ENCODE measurements at regions not wholly inside any gene's neighbourhood (a gene's known extent, or its start where the extent isn't known, plus 50 kb on each side); places are given as distances from the start of the nearest gene placed in this dataset.
"Not testable (repeated sequence)": the region's sequence is repeated elsewhere in the genome, so short reads cannot be mapped to it uniquely, and the experiment has no call there.

GRCh38 chr7:132019703-132020102, 463.3 kb upstream of the PODXL start:
- no peaks in the 10 kb centered on the region for H3K4me1 Mint-ChIP-seq
- H3K4me3 Mint-ChIP-seq: no peak overlapping the region
- intact Hi-C loops (cut with micrococcal nuclease): no loop called here
- no peaks in the 10 kb centered on the region for H3K27me3 Mint-ChIP-seq
- no peaks in the 10 kb centered on the region for H3K36me3 Mint-ChIP-seq (ENCODE audit: low read depth)
- no peaks in the 10 kb centered on the region for H3K9me3 Mint-ChIP-seq
- DNase-seq: no peak
- H3K27ac Mint-ChIP-seq: no peak overlapping the region

- Mint-ChIP-seq H3K27ac (no peak overlapping the region), H3K9me3 (no peaks in the 10 kb centered on the region), H3K4me3 (no peak overlapping the region), H3K36me3 (ENCODE audit: low read depth) (no peaks in the 10 kb centered on the region), H3K27me3 (peaks cover 4% of the 10 kb centered on the region), H3K4me1 (no peaks in the 10 kb centered on the region)
- no peak for DNase-seq
- intact Hi-C loops (cut with micrococcal nuclease): no loop called here
These were observed 453.4 kb upstream of the PODXL start for GRCh38 chr7:132009778-132010177.

GRCh38 chr7:132004529-132004928, 448.1 kb upstream of the PODXL start:
- Mint-ChIP-seq H3K36me3 (ENCODE audit: low read depth) (no peaks in the 10 kb centered on the region), H3K4me3 (no peak overlapping the region), H3K27ac (no peak overlapping the region), H3K4me1 (no peaks in the 10 kb centered on the region), H3K27me3 (peaks cover 4% of the 10 kb centered on the region), H3K9me3 (no peaks in the 10 kb centered on the region)
- intact Hi-C loops (cut with micrococcal nuclease): no loop called here
- no peak for DNase-seq

DNA sequence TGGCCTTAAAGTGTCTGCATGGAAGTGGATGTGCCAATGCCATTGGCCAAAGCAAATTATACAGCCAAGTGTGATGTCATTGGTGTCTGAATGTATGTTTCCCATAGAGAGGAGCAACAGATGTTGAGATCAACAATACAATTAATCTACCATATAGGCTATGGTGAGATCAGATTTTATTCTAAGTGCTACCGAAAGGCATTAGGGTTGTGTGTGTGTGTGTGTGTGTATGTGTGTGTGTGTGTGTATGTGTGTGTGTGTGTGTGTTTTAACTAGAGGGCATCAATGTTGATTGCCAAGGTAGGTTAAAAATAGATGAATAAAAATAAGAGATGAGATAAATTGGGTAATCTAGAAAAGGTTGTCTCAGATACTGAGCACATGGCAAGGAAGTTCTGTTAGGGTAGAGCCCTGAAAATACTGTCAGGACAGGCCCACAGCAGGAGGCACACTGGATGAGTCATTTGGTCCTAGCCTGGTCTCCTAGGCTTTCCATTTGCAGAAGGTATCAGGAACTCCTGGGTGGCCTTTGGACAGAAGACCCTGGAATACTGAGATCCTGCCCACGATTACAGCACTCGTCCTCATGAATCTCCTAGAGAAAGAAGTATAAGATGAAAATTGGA, 446.0 kb upstream of the PODXL start:
- intact Hi-C loops (cut with micrococcal nuclease): no loop called here
- Mint-ChIP-seq H3K4me3 (no peak overlapping the region), H3K9me3 (no peaks in the 10 kb centered on the region), H3K27ac (no peak overlapping the region), H3K36me3 (ENCODE audit: low read depth) (no peaks in the 10 kb centered on the region), H3K4me1 (no peaks in the 10 kb centered on the region), H3K27me3 (peaks cover 2% of the 10 kb centered on the region)
- peak; percentile 9 for DNase-seq

DNA sequence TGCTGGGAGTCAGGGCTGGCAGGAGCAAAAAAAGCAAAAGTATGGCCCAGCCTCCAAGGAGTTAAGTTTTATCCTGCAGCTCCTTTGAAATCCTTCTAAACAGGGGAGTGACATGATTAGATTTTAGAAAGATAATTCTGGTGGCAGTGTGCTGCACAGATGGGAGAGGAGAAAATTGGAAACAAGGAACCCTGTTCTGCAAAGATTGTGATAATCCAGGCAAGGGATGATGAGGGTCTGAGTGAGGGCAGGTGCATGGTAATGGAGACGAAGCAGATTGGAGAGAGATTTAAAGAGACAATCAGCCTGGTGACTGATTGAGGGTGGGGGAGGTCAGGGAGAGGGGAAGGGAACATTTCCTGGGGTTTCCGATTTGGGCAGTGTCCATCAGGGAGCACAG, 444.7 kb upstream of the PODXL start:
- Mint-ChIP-seq H3K4me1 (no peaks in the 10 kb centered on the region), H3K27ac (no peak overlapping the region), H3K36me3 (ENCODE audit: low read depth) (no peaks in the 10 kb centered on the region), H3K9me3 (no peaks in the 10 kb centered on the region), H3K4me3 (no peak overlapping the region), H3K27me3 (no peaks in the 10 kb centered on the region)
- intact Hi-C loops (cut with micrococcal nuclease): no loop called here
- DNase-seq: peak; percentile 24

- Mint-ChIP-seq H3K36me3 (ENCODE audit: low read depth) (no peaks in the 10 kb centered on the region), H3K4me1 (no peaks in the 10 kb centered on the region), H3K9me3 (no peaks in the 10 kb centered on the region), H3K27ac (no peak overlapping the region), H3K27me3 (no peaks in the 10 kb centered on the region), H3K4me3 (no peak overlapping the region)
- intact Hi-C loops (cut with micrococcal nuclease): no loop called here
- peak; percentile 24 for DNase-seq
These were observed 442.8 kb upstream of the PODXL start for GRCh38 chr7:131999193-131999592.

- intact Hi-C loops (cut with micrococcal nuclease): no loop called here
- Mint-ChIP-seq H3K27ac (no peak overlapping the region), H3K27me3 (no peaks in the 10 kb centered on the region), H3K4me1 (no peaks in the 10 kb centered on the region), H3K9me3 (no peaks in the 10 kb centered on the region), H3K4me3 (no peak overlapping the region), H3K36me3 (ENCODE audit: low read depth) (no peaks in the 10 kb centered on the region)
- no peak for DNase-seq
These were observed 438.9 kb upstream of the PODXL start for GRCh38 chr7:131995324-131995723.

DNA sequence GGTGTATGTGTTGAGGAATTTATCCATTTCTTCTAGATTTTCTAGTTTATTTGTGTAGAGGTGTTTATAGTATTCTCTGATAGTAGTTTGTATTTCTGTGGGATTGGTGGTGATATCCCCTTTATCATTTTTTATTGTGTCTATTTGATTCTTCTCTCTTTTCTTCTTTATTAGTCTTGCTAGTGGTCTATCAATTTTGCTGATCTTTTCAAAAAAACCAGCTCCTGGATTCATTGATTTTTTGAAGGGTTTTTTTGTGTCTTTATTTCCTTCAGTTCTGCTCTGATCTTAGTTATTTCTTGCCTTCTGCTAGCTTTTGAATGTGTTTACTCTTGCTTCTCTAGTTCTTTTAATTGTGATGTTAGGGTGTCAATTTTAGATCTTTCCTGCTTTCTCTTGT, 424.6 kb upstream of the PODXL start:
- H3K4me3 Mint-ChIP-seq; DNase-seq; intact Hi-C loops (cut with micrococcal nuclease); H3K9me3 Mint-ChIP-seq; H3K27me3 Mint-ChIP-seq; H3K27ac Mint-ChIP-seq; H3K4me1 Mint-ChIP-seq; H3K36me3 Mint-ChIP-seq (ENCODE audit: low read depth): not testable (repeated sequence)

- H3K4me1 Mint-ChIP-seq; DNase-seq; H3K9me3 Mint-ChIP-seq; H3K36me3 Mint-ChIP-seq (ENCODE audit: low read depth); H3K27me3 Mint-ChIP-seq; H3K27ac Mint-ChIP-seq; intact Hi-C loops (cut with micrococcal nuclease); H3K4me3 Mint-ChIP-seq: not testable (repeated sequence)
These were observed 421.7 kb upstream of the PODXL start for GRCh38 chr7:131978118-131978517.

- Mint-ChIP-seq H3K9me3 (no peaks in the 10 kb centered on the region), H3K4me1 (no peaks in the 10 kb centered on the region), H3K4me3 (no peak overlapping the region), H3K27ac (no peak overlapping the region), H3K27me3 (peaks cover under 1% of the 10 kb centered on the region), H3K36me3 (ENCODE audit: low read depth) (no peaks in the 10 kb centered on the region)
- intact Hi-C loops (cut with micrococcal nuclease): no loop called here
- DNase-seq: no peak
These were observed 420.0 kb upstream of the PODXL start for GRCh38 chr7:131976411-131976810.

- Mint-ChIP-seq H3K4me3 (no peak overlapping the region), H3K9me3 (no peaks in the 10 kb centered on the region), H3K27me3 (peaks cover 2% of the 10 kb centered on the region), H3K27ac (no peak overlapping the region), H3K36me3 (ENCODE audit: low read depth) (no peaks in the 10 kb centered on the region), H3K4me1 (no peaks in the 10 kb centered on the region)
- intact Hi-C loops (cut with micrococcal nuclease): no loop called here
- DNase-seq: no peak
These were observed 418.2 kb upstream of the PODXL start for GRCh38 chr7:131974671-131975070.

DNA sequence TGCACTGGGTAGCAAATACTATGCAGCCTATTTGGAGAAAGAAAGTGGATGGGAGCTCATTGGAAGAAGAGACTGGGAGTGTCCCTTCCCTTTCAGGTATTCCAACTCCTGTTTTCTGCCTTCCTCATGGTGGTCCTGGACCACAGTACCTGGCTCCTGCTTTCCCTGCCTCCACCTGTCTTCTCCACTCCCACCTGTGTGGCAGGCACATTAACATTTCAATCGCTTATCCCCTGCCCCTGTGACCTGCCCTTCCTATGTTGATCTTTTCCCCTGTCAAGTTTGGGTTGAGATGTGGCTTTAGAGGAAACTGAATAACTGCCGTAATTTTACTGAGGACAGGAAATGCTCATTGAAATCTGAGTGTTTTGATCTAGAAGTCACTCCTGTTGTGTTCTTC, 415.8 kb upstream of the PODXL start:
- no peak for DNase-seq
- H3K27ac Mint-ChIP-seq: no peak overlapping the region
- H3K9me3 Mint-ChIP-seq: no peaks in the 10 kb centered on the region
- no peaks in the 10 kb centered on the region for H3K36me3 Mint-ChIP-seq (ENCODE audit: low read depth)
- intact Hi-C loops (cut with micrococcal nuclease): no loop called here
- peaks cover 3% of the 10 kb centered on the region for H3K27me3 Mint-ChIP-seq
- H3K4me3 Mint-ChIP-seq: no peak overlapping the region
- H3K4me1 Mint-ChIP-seq: no peaks in the 10 kb centered on the region

- Mint-ChIP-seq H3K4me3 (no peak overlapping the region), H3K27ac (no peak overlapping the region), H3K27me3 (peaks cover 5% of the 10 kb centered on the region), H3K9me3 (no peaks in the 10 kb centered on the region), H3K4me1 (no peaks in the 10 kb centered on the region), H3K36me3 (ENCODE audit: low read depth) (no peaks in the 10 kb centered on the region)
- no peak for DNase-seq
- intact Hi-C loops (cut with micrococcal nuclease): no loop called here
These were observed 414.2 kb upstream of the PODXL start for GRCh38 chr7:131970602-131971001.

GRCh38 chr7:131969560-131969959, 413.1 kb upstream of the PODXL start:
- peaks cover 5% of the 10 kb centered on the region for H3K27me3 Mint-ChIP-seq
- H3K9me3 Mint-ChIP-seq: no peaks in the 10 kb centered on the region
- no peaks in the 10 kb centered on the region for H3K36me3 Mint-ChIP-seq (ENCODE audit: low read depth)
- no peaks in the 10 kb centered on the region for H3K4me1 Mint-ChIP-seq
- intact Hi-C loops (cut with micrococcal nuclease): no loop called here
- no peak overlapping the region for H3K4me3 Mint-ChIP-seq
- no peak for DNase-seq
- H3K27ac Mint-ChIP-seq: no peak overlapping the region

DNA sequence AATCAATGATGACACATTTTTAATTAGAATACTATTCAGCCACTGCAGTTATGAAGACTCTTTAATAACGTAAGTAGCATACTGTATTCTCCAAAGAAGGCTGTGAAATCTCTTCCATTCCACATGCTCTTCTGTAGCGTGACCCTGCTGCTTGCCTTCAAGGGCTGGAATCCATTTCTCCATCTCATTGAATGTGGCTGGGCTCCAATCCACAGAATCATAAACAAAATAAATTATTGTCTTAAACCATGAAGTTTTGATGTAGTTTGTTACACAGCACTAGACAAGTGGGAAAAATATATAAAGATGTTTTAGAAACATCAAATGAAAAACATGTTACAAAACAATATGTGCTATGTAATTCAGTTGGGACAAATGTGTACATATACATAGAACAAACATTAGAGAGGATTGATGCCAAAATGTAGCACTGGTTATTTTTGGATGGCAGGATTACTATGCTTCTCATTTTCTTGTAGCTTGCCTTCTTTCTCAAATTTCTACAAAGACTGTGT, 410.8 kb upstream of the PODXL start:
- intact Hi-C loops (cut with micrococcal nuclease): no loop called here
- Mint-ChIP-seq H3K27ac (no peak overlapping the region), H3K9me3 (no peaks in the 10 kb centered on the region), H3K4me1 (no peaks in the 10 kb centered on the region), H3K27me3 (peaks cover 5% of the 10 kb centered on the region), H3K36me3 (ENCODE audit: low read depth) (no peaks in the 10 kb centered on the region), H3K4me3 (no peak overlapping the region)
- no peak for DNase-seq

Measured in activated CD4-positive, alpha-beta T cell treated with anti-CD3 and anti-CD28 coated beads, Interleukin-2, amount 10 ng/mL, durations not matched to agents 24 days and 14 days (primary cell).